HepG2 (cell line): ENCODE measurements at regions not wholly inside any gene's neighbourhood (a gene's known extent, or its start where the extent isn't known, plus 50 kb on each side); places are given as distances from the start of the nearest gene placed in this dataset.

ENCODE experiments used
- ATAC-seq: fragments of 200-7000 bp; cut with Tn5 transposase; 3 replicates; pipeline ENCODE4 v1.9.1; 2020; ENCODE audit warnings: mild to moderate bottlenecking, moderate library complexity
- BruUV-seq: library from RNA; stranded (reverse); fragments of 400-500 nt; replicated peaks from 2 replicates; lab custom pipeline; 2021; lab: Mats Ljungman, UMichigan
- CTCF ChIA-PET: fragments of 300-600 bp; formaldehyde crosslinking; extraction: SDS; loops from one replicate; lab custom pipeline; 2021; ENCODE audit warnings: low total read pairs, inconsistent platforms, low intra/inter-chr PET ratio; lab: Yijun Ruan, JAX
- POLR2A ChIA-PET: fragments of 350-600 bp; sonication (Branson Sonifier 250); formaldehyde crosslinking; loops from one replicate; lab custom pipeline; 2020; ENCODE audit warnings: antibody characterized with exemption, inconsistent platforms; lab: Yijun Ruan, JAX
- DNase-seq: peaks from one replicate; pipeline ENCODE4 v3.0.0-alpha.2; 2015; ENCODE audit warnings: low spot score
- FAIRE-seq: peaks from 3 replicates; lab custom pipeline; 2011; peaks lifted over from hg19 to GRCh38; lab: Jason Lieb, UNC
- H2AFZ ChIP-seq: one replicate; pipeline ENCODE4 v1.6.1; 2011; ENCODE audit warnings: low read length, inconsistent platforms
- H3K27ac ChIP-seq: fragments of 300-600 bp; 3 replicates; pipeline ENCODE4 v1.8.0; 2011; ENCODE audit warnings: mixed run types, mild to moderate bottlenecking, mixed read lengths, low read length, inconsistent platforms; ENCODE audit not compliant: insufficient read depth; ENCODE audit errors: extremely low read length
- H3K27me3 ChIP-seq, 2 experiments: fragments of 200-600 bp in 1 of 2; 2 replicates in 1 of 2; 3 replicates in 1 of 2; pipeline versions ENCODE4 v1.6.0 to v1.8.0; 2011; ENCODE audit warnings: low read length in 2 of 2, mild to moderate bottlenecking in 2 of 2, moderate library complexity in 2 of 2, inconsistent platforms in 1 of 2; ENCODE audit not compliant: insufficient read depth in 2 of 2, control insufficient read depth in 1 of 2
- H3K36me3 ChIP-seq, 2 experiments: fragments of 200-600 bp in 1 of 2; replicated peaks in 1 of 2; 2 replicates in 1 of 2; 3 replicates in 1 of 2; pipeline versions ENCODE4 v1.5.1 to v1.8.0; 2011; ENCODE audit warnings: low read length in 2 of 2, inconsistent platforms in 1 of 2; ENCODE audit not compliant: insufficient read depth in 2 of 2, control insufficient read depth in 1 of 2
- H3K4me1 ChIP-seq: 2 replicates; pipeline ENCODE4 v1.5.1; 2012; ENCODE audit warnings: low read length, inconsistent platforms; ENCODE audit not compliant: insufficient read depth
- H3K4me2 ChIP-seq: 2 replicates; pipeline ENCODE4 v1.6.0; 2011; ENCODE audit warnings: low read depth, low read length, inconsistent platforms
- H3K4me3 ChIP-seq, 3 experiments: fragments of 200-600 bp in 1 of 3; sonication (generic), shearing (Covaris generic) in 1 of 3; replicated peaks in 1 of 3; 2 replicates each; pipeline ENCODE4 v1.5.1; 2011 to 2016; ENCODE audit warnings: low read length in 3 of 3, inconsistent platforms in 2 of 3, low read depth in 2 of 3, mild to moderate bottlenecking in 2 of 3, control low read depth in 1 of 3, mixed read lengths in 1 of 3; ENCODE audit not compliant: insufficient read depth in 1 of 3
- H3K79me2 ChIP-seq: one replicate; pipeline ENCODE4 v1.6.1; 2011; ENCODE audit warnings: low read length, inconsistent platforms; ENCODE audit not compliant: insufficient read depth
- H3K9ac ChIP-seq: 2 replicates; pipeline ENCODE4 v1.6.0; 2011; ENCODE audit warnings: mild to moderate bottlenecking, low read depth, low read length, inconsistent platforms; ENCODE audit not compliant: insufficient read depth
- H3K9me3 ChIP-seq: 2 replicates; pipeline ENCODE4 v1.5.1; 2012; ENCODE audit warnings: mild to moderate bottlenecking, low read length
- H4K20me1 ChIP-seq: 2 replicates; pipeline ENCODE4 v1.6.0; 2011; ENCODE audit warnings: inconsistent platforms, mild to moderate bottlenecking, low read length, moderate library complexity; ENCODE audit not compliant: insufficient read depth
- BRCA1 ChIP-seq: sonication (generic); formaldehyde crosslinking; IDR thresholded peaks from 2 replicates; pipeline ENCODE4 v1.4.0; 2020; ENCODE audit warnings: missing genetic modification reagents
- MAFF ChIP-seq: IDR thresholded peaks from 2 replicates; pipeline ENCODE4 v1.6.1; 2011; ENCODE audit warnings: low read depth, low read length, improper control_type of control experiment
- RAD21 ChIP-seq: fragments of 450-650 bp; formaldehyde crosslinking; IDR thresholded peaks from 2 replicates; pipeline ENCODE4 v1.5.0; 2020; ENCODE audit warnings: mild to moderate bottlenecking
- TEAD3 ChIP-seq: optimal IDR thresholded peaks from 2 replicates; pipeline ENCODE3; 2016; ENCODE audit warnings: borderline replicate concordance
- ZFP36L2 ChIP-seq: sonication (generic); formaldehyde crosslinking; IDR thresholded peaks from 2 replicates; pipeline ENCODE4 v1.4.0; 2020; ENCODE audit warnings: missing genetic modification reagents
- ZFP41 ChIP-seq: sonication (generic); formaldehyde crosslinking; IDR thresholded peaks from 2 replicates; pipeline ENCODE4 v1.4.0; 2020; ENCODE audit warnings: mild to moderate bottlenecking, missing genetic modification reagents, borderline replicate concordance
- ZNF142 ChIP-seq: sonication (generic); formaldehyde crosslinking; IDR thresholded peaks from 2 replicates; pipeline ENCODE4 v1.4.0; 2020; ENCODE audit warnings: missing genetic modification reagents
- ZNF468 ChIP-seq: sonication (generic); formaldehyde crosslinking; IDR thresholded peaks from 2 replicates; pipeline ENCODE4 v1.8.0; 2022; ENCODE audit warnings: mild to moderate bottlenecking, moderate library complexity, missing genetic modification reagents
- ZNF7 ChIP-seq: IDR thresholded peaks from 2 replicates; pipeline ENCODE4 v1.6.1; 2016; ENCODE audit warnings: missing biosample characterization, missing genetic modification reagents
- ZNF703 ChIP-seq: sonication (generic); formaldehyde crosslinking; IDR thresholded peaks from 2 replicates; pipeline ENCODE4 v1.5.1; 2020; ENCODE audit warnings: missing genetic modification reagents, mild to moderate bottlenecking, moderate library complexity, borderline replicate concordance
- WGBS: methylation state at CpG from one replicate; pipeline ENCODE4 v1.1.6; 2017; ENCODE audit warnings: low lambda C conversion rate; 5-methylcytosine and 5-hydroxymethylcytosine counted together
- in situ Hi-C: cut with HindIII; loops from 2 replicates; pipeline ENCODE4 v1.10.0; 2017; ENCODE audit warnings: low pct_unique_long_range_greater_than_20kb; ENCODE audit not compliant: extremely low pct_ligation_motif_present
- intact Hi-C: fragments of 100-400 bp; cut with micrococcal nuclease; formaldehyde crosslinking; loops from one replicate; pipeline ENCODE4 v1.10.0; 2022; ENCODE audit not compliant: unreplicated experiment
- TF ChIP-seq, protein P1 (sequence below): sonication (generic); formaldehyde crosslinking; IDR thresholded peaks from one replicate; pipeline ENCODE4 v1.5.1; 2020; ENCODE audit warnings: mild to moderate bottlenecking, missing genetic modification reagents; ENCODE audit errors: not compliant biosample characterization

DNA sequence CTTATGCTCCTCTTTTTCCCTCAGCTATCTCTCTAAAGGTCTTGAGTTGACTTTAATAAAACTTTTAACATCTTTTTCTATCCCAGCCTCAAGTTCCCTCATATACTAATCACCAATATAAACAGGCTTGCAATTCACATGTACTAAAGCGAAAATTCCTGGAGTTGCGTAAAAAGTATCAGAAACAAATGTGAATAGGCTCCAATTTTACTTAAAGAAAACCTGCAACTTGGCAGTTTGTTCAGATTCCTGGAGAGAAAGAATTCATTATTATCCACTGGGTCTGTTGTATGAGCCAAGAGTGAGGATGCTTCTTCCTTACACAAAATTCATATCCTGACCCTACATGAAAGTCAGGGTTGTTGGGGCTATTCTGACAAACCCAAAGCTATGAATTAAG, 384.2 kb downstream of the DTWD2 start:
- POLR2A ChIA-PET, result no interaction called here
- ATAC-seq, result no peak

More for the DNA sequence above, 384.2 kb downstream of the DTWD2 start:
- Histone ChIP-seq H3K79me2 (no peaks in the 10 kb centered on the region), H3K4me1 (no peaks in the 10 kb centered on the region), H3K27ac (no peak overlapping the region), H3K27me3 (no peaks in the 10 kb centered on the region), H3K4me3 (no peak overlapping the region), H3K36me3 (no peaks in the 10 kb centered on the region), H3K4me2 (no peak overlapping the region), H4K20me1 (no peaks in the 10 kb centered on the region), H3K9me3 (no peaks in the 10 kb centered on the region), H2AFZ (no peak overlapping the region), H3K9ac (no peak overlapping the region)
- CTCF ChIA-PET, result no interaction called here
- 79% methylated on average over 2 of the region's 2 CpGs for WGBS
- DNase-seq, result no peak
- BruUV-seq, result no TSS peak
- intact Hi-C loops, result no loop called here
- in situ Hi-C loops, result loop anchor here (25.0 kb wide), 1 partner anchor 1017 kb away; no protein-coding TSS in a partner anchor
- no peak for FAIRE-seq
- TF ChIP-seq ZNF468 (CRISPR knock-in tag) (no peak), MAFF (no peak), ZFP41 (no peak), ZNF703 (no peak), TEAD3 (CRISPR knock-in tag) (no peak), RAD21 (CRISPR knock-in tag) (no peak), ZNF7 (CRISPR knock-in tag) (no peak), ZNF142 (CRISPR knock-in tag) (no peak), BRCA1 (no peak), ZFP36L2 (CRISPR knock-in tag) (no peak)
- TF ChIP-seq, protein P1, sequence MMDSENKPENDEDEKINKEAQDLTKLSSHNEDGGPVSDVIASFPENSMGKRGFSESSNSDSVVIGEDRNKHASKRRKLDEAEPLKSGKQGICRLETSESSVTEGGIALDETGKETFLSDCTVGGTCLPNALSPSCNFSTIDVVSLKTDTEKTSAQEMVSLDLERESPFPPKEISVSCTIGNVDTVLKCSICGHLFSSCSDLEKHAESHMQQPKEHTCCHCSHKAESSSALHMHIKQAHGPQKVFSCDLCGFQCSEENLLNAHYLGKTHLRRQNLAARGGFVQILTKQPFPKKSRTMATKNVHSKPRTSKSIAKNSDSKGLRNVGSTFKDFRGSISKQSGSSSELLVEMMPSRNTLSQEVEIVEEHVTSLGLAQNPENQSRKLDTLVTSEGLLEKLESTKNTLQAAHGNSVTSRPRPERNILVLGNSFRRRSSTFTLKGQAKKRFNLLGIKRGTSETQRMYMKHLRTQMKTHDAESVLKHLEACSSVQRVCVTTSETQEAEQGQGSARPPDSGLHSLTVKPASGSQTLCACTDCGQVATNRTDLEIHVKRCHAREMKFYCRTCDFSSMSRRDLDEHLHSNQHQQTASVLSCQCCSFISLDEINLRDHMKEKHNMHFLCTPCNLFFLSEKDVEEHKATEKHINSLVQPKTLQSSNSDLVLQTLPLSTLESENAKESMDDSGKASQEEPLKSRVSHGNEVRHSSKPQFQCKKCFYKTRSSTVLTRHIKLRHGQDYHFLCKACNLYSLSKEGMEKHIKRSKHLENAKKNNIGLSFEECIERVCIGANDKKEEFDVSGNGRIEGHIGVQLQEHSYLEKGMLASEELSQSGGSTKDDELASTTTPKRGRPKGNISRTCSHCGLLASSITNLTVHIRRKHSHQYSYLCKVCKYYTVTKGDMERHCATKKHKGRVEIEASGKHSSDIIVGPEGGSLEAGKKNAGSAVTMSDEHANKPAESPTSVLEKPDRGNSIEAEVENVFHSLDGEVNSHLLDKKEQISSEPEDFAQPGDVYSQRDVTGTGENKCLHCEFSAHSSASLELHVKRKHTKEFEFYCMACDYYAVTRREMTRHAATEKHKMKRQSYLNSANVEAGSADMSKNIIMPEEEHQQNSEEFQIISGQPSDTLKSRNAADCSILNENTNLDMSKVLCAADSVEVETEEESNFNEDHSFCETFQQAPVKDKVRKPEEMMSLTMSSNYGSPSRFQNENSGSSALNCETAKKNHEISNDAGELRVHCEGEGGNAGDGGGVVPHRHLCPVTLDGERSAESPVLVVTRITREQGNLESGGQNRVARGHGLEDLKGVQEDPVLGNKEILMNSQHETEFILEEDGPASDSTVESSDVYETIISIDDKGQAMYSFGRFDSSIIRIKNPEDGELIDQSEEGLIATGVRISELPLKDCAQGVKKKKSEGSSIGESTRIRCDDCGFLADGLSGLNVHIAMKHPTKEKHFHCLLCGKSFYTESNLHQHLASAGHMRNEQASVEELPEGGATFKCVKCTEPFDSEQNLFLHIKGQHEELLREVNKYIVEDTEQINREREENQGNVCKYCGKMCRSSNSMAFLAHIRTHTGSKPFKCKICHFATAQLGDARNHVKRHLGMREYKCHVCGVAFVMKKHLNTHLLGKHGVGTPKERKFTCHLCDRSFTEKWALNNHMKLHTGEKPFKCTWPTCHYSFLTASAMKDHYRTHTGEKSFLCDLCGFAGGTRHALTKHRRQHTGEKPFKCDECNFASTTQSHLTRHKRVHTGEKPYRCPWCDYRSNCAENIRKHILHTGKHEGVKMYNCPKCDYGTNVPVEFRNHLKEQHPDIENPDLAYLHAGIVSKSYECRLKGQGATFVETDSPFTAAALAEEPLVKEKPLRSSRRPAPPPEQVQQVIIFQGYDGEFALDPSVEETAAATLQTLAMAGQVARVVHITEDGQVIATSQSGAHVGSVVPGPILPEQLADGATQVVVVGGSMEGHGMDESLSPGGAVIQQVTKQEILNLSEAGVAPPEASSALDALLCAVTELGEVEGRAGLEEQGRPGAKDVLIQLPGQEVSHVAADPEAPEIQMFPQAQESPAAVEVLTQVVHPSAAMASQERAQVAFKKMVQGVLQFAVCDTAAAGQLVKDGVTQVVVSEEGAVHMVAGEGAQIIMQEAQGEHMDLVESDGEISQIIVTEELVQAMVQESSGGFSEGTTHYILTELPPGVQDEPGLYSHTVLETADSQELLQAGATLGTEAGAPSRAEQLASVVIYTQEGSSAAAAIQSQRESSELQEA (CRISPR knock-in tag), result no peak
- TF ChIP-seq, all 625 proteins: peak for 0
